ENCODE measurements at regions not wholly inside any gene's neighbourhood (a gene's known extent, or its start where the extent isn't known, plus 50 kb on each side); places are given as distances from the start of the nearest gene placed in this dataset.

- TF ChIP-seq CTCF (conservative IDR thresholded peaks at IDR 0.05 in 1 of 2, IDR thresholded peaks at IDR 0.05 in 1 of 2; ENCODE audit: low read depth in 1 of 2, low read length in 2 of 2) (no peak), EZH2 (IDR thresholded peaks at IDR 0.05; ENCODE audit: low read length, missing control alignments) (no peak)
These were observed 167.6 kb upstream of the MAP1B start for GRCh38 chr5:71939452-71940230.
